IMR-90 (cell line): ENCODE measurements at regions not wholly inside any gene's neighbourhood (a gene's known extent, or its start where the extent isn't known, plus 50 kb on each side); places are given as distances from the start of the nearest gene placed in this dataset.

Experiments used
- ATAC-seq: fragments of 200-7000 bp; cut with Tn5 transposase; 2 replicates; pipeline ENCODE4 v1.9.1; 2020; ENCODE audit warnings: low read depth, mild to moderate bottlenecking, moderate library complexity
- BruUV-seq: library from RNA; stranded (reverse); fragments of 400-500 nt; replicated peaks from 2 replicates; lab custom pipeline; 2021; lab: Mats Ljungman, UMichigan
- CTCF ChIA-PET: fragments of 300-600 bp; formaldehyde crosslinking; extraction: SDS; loops from one replicate; lab custom pipeline; 2021; ENCODE audit warnings: antibody characterized with exemption; lab: Yijun Ruan, JAX
- POLR2A ChIA-PET: fragments of 300-600 bp; sonication (Branson Sonifier 250); formaldehyde crosslinking; loops from one replicate; lab custom pipeline; 2022; ENCODE audit warnings: antibody characterized with exemption; ENCODE audit not compliant: unreplicated experiment; lab: Charles Lee
- DNase-seq: peaks from one replicate; pipeline ENCODE4 v3.0.0; 2013
- H2AFZ ChIP-seq: replicated peaks from 2 replicates; pipeline ENCODE3; 2013; ENCODE audit warnings: low read length, mild to moderate bottlenecking; ENCODE audit not compliant: poor library complexity
- H2AK5ac ChIP-seq: 2 replicates; pipeline ENCODE4 v1.6.1; 2013; ENCODE audit warnings: low read depth, low read length, inconsistent platforms
- H2AK9ac ChIP-seq: replicated peaks from 2 replicates; pipeline ENCODE3; 2013; ENCODE audit warnings: mild to moderate bottlenecking, low read depth, low read length, moderate library complexity; ENCODE audit not compliant: poor library complexity
- H2BK120ac ChIP-seq: 2 replicates; pipeline ENCODE4 v1.6.1; 2013; ENCODE audit warnings: low read depth, low read length, inconsistent platforms
- H2BK15ac ChIP-seq: 3 replicates; pipeline ENCODE4 v1.6.1; 2013; ENCODE audit warnings: low read depth, low read length, inconsistent platforms
- H2BK20ac ChIP-seq: 2 replicates; pipeline ENCODE4 v1.6.1; 2013; ENCODE audit warnings: low read depth, mild to moderate bottlenecking, inconsistent platforms, low read length, moderate library complexity
- H2BK5ac ChIP-seq: 2 replicates; pipeline ENCODE4 v1.6.1; 2013; ENCODE audit warnings: mild to moderate bottlenecking, low read depth, low read length, inconsistent platforms; ENCODE audit not compliant: poor library complexity, severe bottlenecking
- H3K14ac ChIP-seq: replicated peaks from 2 replicates; pipeline ENCODE4 v1.6.1; 2013; ENCODE audit warnings: low read depth, low read length, inconsistent platforms
- H3K18ac ChIP-seq: 2 replicates; pipeline ENCODE4 v1.6.1; 2013; ENCODE audit warnings: low read depth, low read length, control low read depth
- H3K23ac ChIP-seq: 2 replicates; pipeline ENCODE4 v1.6.1; 2013; ENCODE audit warnings: low read depth, low read length, inconsistent platforms
- H3K27ac ChIP-seq: 2 replicates; pipeline ENCODE4 v1.5.1; 2013; ENCODE audit warnings: mild to moderate bottlenecking, control low read depth, low read length; ENCODE audit not compliant: insufficient read depth
- H3K27me3 ChIP-seq: 2 replicates; pipeline ENCODE4 v1.6.1; 2013; ENCODE audit warnings: low read length; ENCODE audit not compliant: control insufficient read depth, insufficient read depth
- H3K36me3 ChIP-seq: 2 replicates; pipeline ENCODE4 v1.6.1; 2013; ENCODE audit warnings: low read length, mixed read lengths; ENCODE audit not compliant: control insufficient read depth, insufficient read depth
- H3K4ac ChIP-seq: 2 replicates; pipeline ENCODE4 v1.6.1; 2013; ENCODE audit warnings: low read depth, low read length, inconsistent platforms
- H3K4me1 ChIP-seq: 2 replicates; pipeline ENCODE4 v1.6.1; 2013; ENCODE audit warnings: low read length, mixed read lengths; ENCODE audit not compliant: control insufficient read depth, insufficient read depth
- H3K4me2 ChIP-seq: 2 replicates; pipeline ENCODE4 v1.6.1; 2013; ENCODE audit warnings: low read depth, mild to moderate bottlenecking, control low read depth, low read length, moderate library complexity
- H3K4me3 ChIP-seq: 2 replicates; pipeline ENCODE4 v1.5.1; 2013; ENCODE audit warnings: low read depth, mild to moderate bottlenecking, control low read depth, low read length, moderate library complexity; ENCODE audit not compliant: insufficient read depth
- H3K56ac ChIP-seq: 2 replicates; pipeline ENCODE4 v1.6.1; 2013; ENCODE audit warnings: low read length, inconsistent platforms; ENCODE audit not compliant: insufficient read depth; ENCODE audit errors: extremely low read depth
- H3K79me1 ChIP-seq, 2 experiments: 2 replicates each; pipeline ENCODE4 v1.6.1; 2013; ENCODE audit warnings: low read length in 2 of 2, inconsistent platforms in 1 of 2, low read depth in 1 of 2
- H3K9ac ChIP-seq: 2 replicates; pipeline ENCODE4 v1.6.1; 2013; ENCODE audit warnings: low read depth, low read length, control low read depth
- H3K9me1 ChIP-seq: 2 replicates; pipeline ENCODE4 v1.6.1; 2013; ENCODE audit warnings: low read length, inconsistent platforms; ENCODE audit not compliant: insufficient read depth
- H3K9me3 ChIP-seq: 2 replicates; pipeline ENCODE4 v1.6.1; 2013; ENCODE audit warnings: low read length; ENCODE audit not compliant: control insufficient read depth, insufficient read depth
- H4K20me1 ChIP-seq: 2 replicates; pipeline ENCODE4 v1.6.1; 2013; ENCODE audit warnings: low read length, inconsistent platforms; ENCODE audit not compliant: insufficient read depth
- H4K5ac ChIP-seq: 2 replicates; pipeline ENCODE4 v1.6.1; 2013; ENCODE audit warnings: mild to moderate bottlenecking, low read depth, low read length, control low read depth
- H4K8ac ChIP-seq, 2 experiments: 2 replicates each; pipeline ENCODE4 v1.6.1; 2013; ENCODE audit warnings: low read depth in 2 of 2, low read length in 2 of 2, control low read depth in 1 of 2, inconsistent platforms in 1 of 2
- H4K91ac ChIP-seq: 2 replicates; pipeline ENCODE4 v1.6.1; 2013; ENCODE audit warnings: low read depth, low read length, inconsistent platforms; ENCODE audit not compliant: insufficient read depth
- MAFK ChIP-seq: IDR thresholded peaks from 2 replicates; pipeline ENCODE4 v1.6.1; 2012; ENCODE audit warnings: low read depth, low read length, improper control_type of control experiment
- RCOR1 ChIP-seq: IDR thresholded peaks from 2 replicates; pipeline ENCODE4 v1.6.1; 2012; ENCODE audit warnings: mild to moderate bottlenecking, low read length, improper control_type of control experiment; ENCODE audit not compliant: insufficient replicate concordance
- WGBS, 2 experiments: methylation state at CpG; one replicate each; pipeline versions ENCODE4 v1.1.5 to v1.1.7; 2013; ENCODE audit warnings: missing lambda C conversion rate in 2 of 2; ENCODE audit not compliant: insufficient read length in 1 of 2; ENCODE audit errors: extremely low coverage in 2 of 2; 5-methylcytosine and 5-hydroxymethylcytosine counted together
- dilution Hi-C: fragments of 300-500 bp; cut with HindIII; formaldehyde crosslinking; loops from one replicate; pipeline ENCODE4 v1.14.3; 2018; ENCODE audit warnings: low sequenced_read_pairs; ENCODE audit not compliant: unreplicated experiment
- in situ Hi-C: fragments of 300-500 bp; cut with MboI; formaldehyde crosslinking; loops from 3 replicates; pipeline ENCODE4 v1.14.3; 2019; ENCODE audit warnings: low sequenced_read_pairs, inconsistent platforms, mixed read lengths
- intact Hi-C: fragments of 100-400 bp; cut with micrococcal nuclease; formaldehyde crosslinking; loops from 2 replicates; pipeline ENCODE4 v1.10.0; 2022
- TF ChIP-seq, protein P1 (sequence below): fragments of 150-350 bp; IDR thresholded peaks from 2 replicates; pipeline ENCODE4 v1.6.1; 2017; ENCODE audit warnings: mild to moderate bottlenecking, antibody characterized with exemption, low read length, low read depth
- TF ChIP-seq, protein P2 (sequence below): conservative IDR thresholded peaks from 2 replicates; pipeline ENCODE4 v1.5.1; 2012; ENCODE audit warnings: mild to moderate bottlenecking, low read depth, low read length, improper control_type of control experiment

DNA sequence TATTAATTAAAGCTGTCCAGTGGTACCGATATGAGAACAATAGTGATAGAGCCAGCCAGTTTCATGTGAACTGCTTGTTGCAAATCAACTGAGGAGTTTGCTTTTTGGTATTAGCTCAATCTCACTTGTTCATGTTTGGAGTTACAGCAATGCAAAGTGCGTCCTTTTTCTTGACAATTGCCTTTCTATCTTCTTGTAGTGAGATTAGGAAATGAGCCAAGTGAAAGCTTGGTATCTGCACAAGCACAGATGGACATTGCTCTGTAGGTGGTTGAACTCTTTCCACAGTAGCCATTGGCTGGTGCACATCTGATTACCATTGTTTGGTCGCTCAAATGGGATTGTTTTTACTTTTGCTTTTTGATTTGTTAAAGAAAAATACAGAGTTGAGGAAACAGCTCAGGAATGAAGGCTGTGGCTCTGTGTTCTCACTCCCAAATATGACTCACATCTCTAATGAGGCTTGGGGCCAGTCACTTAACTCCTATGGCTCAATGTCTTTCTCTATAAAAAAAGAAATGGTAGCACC is 241.4 kb downstream of the BMP4 start:
- no CpG with 5 or more reads among the region's 3 CpGs for WGBS, 2 experiments
- peak; percentile 85 for ATAC-seq
- in situ Hi-C loops, result no loop called here

More for the DNA sequence above, 241.4 kb downstream of the BMP4 start:
- H3K4me3 ChIP-seq, result no peak overlapping the region
- no peaks in the 10 kb centered on the region for H3K36me3 ChIP-seq
- H3K56ac ChIP-seq, result no peak overlapping the region
- ChIA-PET POLR2A (interaction anchor here (0.5 kb wide), 1 partner anchor 14 kb away, joined by 3 read pairs; no protein-coding TSS in a partner anchor), CTCF (no interaction called here)
- no peak for TF ChIP-seq RCOR1
- TF ChIP-seq, protein P1, sequence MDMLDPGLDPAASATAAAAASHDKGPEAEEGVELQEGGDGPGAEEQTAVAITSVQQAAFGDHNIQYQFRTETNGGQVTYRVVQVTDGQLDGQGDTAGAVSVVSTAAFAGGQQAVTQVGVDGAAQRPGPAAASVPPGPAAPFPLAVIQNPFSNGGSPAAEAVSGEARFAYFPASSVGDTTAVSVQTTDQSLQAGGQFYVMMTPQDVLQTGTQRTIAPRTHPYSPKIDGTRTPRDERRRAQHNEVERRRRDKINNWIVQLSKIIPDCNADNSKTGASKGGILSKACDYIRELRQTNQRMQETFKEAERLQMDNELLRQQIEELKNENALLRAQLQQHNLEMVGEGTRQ, result no peak
- TF ChIP-seq, protein P2, sequence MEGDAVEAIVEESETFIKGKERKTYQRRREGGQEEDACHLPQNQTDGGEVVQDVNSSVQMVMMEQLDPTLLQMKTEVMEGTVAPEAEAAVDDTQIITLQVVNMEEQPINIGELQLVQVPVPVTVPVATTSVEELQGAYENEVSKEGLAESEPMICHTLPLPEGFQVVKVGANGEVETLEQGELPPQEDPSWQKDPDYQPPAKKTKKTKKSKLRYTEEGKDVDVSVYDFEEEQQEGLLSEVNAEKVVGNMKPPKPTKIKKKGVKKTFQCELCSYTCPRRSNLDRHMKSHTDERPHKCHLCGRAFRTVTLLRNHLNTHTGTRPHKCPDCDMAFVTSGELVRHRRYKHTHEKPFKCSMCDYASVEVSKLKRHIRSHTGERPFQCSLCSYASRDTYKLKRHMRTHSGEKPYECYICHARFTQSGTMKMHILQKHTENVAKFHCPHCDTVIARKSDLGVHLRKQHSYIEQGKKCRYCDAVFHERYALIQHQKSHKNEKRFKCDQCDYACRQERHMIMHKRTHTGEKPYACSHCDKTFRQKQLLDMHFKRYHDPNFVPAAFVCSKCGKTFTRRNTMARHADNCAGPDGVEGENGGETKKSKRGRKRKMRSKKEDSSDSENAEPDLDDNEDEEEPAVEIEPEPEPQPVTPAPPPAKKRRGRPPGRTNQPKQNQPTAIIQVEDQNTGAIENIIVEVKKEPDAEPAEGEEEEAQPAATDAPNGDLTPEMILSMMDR, result no peak
- TF ChIP-seq MAFK, result no peak
- H3K18ac ChIP-seq, result no peak overlapping the region; the same call in 1 of the 2 replicates
- H4K20me1 ChIP-seq, result no peaks in the 10 kb centered on the region
- no peaks in the 10 kb centered on the region for H3K79me1 ChIP-seq
- H2AK9ac ChIP-seq, result no peak overlapping the region
- peaks cover 6% of the 10 kb centered on the region for H3K27me3 ChIP-seq
- BruUV-seq, result no TSS peak
- intact Hi-C loops (no loop called here), dilution Hi-C loops (no loop called here)
- H2AK5ac ChIP-seq, result no peak overlapping the region
- peak; percentile 28 for DNase-seq
- H2BK15ac ChIP-seq, result no peak overlapping the region
- no peak overlapping the region for H4K91ac ChIP-seq
- H3K9me1 ChIP-seq, result no peaks in the 10 kb centered on the region
- 0 out of 2 replicates have a peak overlapping the region, but pooled peaks have one; percentile 24 for H3K23ac ChIP-seq
- no peak overlapping the region for H3K4ac ChIP-seq
- H2BK5ac ChIP-seq, result no peak overlapping the region
- no peaks in the 10 kb centered on the region for H3K9me3 ChIP-seq
- no peak overlapping the region for H2BK20ac ChIP-seq
- H3K4me2 ChIP-seq, result peak overlapping the region; percentile 87
- no peak overlapping the region; the same call in 1 of the 2 replicates for H3K9ac ChIP-seq
- no peaks in the 10 kb centered on the region; the same call in 1 of the 2 replicates for H3K4me1 ChIP-seq
- no peak overlapping the region for H3K27ac ChIP-seq
- H4K5ac ChIP-seq, result no peak overlapping the region
- H2BK120ac ChIP-seq, result no peak overlapping the region
- H2AFZ ChIP-seq, result no peak overlapping the region
- no peak overlapping the region for H4K8ac ChIP-seq
- H3K14ac ChIP-seq, result peak overlapping the region; percentile 36; the same call in 1 of the 2 replicates
